DMS114 treated with DMSO at 0.1 percent for 48 hours (cell line): ENCODE measurements at regions not wholly inside any gene's neighbourhood (a gene's known extent, or its start where the extent isn't known, plus 50 kb on each side); places are given as distances from the start of the nearest gene placed in this dataset.

Source experiments
- DNase-seq: peaks from one replicate; lab custom pipeline; 2025; ENCODE audit not compliant: unreplicated experiment; lab: John Stamatoyannopoulos, UW

DNA sequence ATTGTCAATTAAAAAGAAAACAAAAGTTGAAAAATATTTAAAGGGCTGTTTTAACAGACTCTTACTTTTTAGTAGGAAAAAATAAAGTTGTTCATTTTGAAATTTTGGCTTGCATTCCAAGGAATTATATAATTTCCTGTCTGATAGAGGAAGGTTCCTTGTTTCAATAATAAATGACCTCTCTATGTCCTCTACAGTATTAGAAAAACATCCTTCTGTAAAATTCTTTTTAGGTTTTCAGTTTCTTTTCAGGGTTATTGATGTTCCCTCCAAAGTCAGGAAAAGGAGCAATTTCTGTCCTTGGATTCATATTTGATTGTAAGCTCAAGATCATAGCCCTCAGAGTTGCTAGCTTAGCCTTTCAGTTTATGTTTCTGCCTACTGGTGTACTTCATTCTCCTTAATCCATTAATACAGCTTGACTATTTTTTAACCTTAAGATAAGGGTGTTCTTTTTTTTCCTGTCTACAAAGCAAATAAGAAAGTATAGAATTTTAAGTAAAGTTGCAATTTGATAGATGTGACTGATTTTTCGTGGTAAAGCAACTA lies 125.2 kb upstream of the COL3A1 start:
- no peak for DNase-seq

DNA sequence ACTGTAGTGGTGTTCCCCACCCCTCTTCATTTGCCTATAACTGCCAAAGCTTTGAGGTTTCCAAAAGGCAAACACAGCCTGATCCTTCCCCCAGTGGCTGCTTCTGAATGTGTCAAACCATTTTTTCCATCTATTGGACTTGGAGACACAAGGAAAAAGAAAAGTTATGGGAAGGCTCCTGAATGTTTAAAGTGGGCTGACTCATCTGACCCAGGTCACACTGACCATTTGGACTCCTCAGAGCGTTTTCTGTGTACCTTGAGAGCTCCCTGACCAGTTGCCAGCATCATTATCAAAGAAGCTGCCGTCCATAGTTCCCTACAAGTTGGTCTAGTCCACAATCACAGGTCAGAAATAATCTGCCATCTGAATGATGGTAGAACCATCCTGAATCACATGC lies 123.4 kb upstream of the COL3A1 start:
- DNase-seq = no peak

DNA sequence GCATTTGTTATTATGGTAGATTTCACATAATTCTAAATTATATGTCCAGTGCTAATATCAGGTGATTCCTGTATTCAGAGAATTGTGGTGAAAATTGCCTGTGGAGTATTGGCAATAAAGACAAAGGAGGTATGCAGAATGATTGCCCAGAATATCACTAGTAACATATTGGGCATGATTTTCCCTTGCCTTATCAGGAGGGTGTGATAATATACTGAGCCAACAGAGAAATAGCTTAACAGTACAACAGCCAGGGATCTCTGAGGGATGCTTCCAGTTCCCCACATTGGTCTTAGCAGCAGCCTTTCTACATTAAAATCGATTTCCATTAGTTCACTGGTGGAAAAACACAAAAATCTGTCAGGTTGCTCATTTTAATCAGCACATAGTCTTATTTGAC lies 122.9 kb upstream of the COL3A1 start:
- DNase-seq = no peak

DNA sequence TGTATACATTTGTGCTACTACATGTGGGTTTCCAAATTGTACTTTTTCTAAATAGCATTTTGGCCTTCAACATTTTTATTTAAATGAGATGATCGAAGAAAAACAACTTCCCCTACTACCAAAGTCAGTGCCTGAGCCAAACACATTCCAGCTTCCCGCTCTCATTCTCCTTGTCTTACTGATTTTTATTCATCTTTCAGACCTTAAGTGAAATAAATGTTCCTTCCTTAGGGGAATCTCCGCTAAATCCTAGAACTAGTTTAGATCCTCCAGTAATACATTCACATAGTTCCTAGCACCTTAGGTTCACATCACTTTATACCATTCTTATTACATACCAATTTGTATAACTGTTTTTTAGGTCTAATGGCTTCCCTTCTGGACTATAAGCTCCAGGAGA lies 122.3 kb upstream of the COL3A1 start:
- no peak for DNase-seq

DNA sequence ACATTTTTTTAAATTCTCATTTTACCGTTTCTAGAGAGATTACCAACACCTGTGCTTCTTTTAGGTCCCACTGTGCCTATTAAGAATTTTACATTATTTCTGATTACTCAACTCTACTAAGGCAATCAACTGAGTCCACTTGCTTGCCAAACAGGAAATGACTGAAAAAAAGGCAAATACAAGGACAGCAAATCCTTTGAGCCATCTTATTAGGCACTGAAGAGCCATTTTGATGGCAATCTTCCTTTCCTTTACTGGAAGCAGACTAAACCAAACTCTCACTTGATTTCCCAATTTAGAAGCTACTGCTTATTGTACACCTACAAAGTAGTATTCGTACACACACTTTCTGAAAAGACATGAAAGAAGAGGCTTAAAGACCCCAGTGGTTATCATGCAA lies 121.4 kb upstream of the COL3A1 start:
- DNase-seq = no peak

DNA sequence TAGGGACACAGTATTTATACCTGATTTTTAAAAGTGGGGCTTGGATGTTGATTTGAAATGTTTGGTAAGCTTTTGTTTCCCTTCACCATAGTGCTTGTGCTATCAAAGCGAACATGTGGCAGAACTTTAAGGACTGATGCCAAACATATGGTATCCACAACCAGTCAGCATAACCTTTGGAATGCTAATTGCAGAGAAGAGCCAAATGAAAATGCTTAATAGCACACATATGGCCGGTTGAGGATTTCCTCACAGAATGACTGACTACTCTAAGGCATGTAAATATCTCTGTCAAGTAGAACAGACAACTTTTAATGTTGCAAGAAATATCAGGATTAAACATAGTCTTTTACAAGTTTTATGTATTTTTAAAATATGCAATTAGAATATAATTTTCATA lies 120.9 kb upstream of the COL3A1 start:
- DNase-seq = no peak

DNA sequence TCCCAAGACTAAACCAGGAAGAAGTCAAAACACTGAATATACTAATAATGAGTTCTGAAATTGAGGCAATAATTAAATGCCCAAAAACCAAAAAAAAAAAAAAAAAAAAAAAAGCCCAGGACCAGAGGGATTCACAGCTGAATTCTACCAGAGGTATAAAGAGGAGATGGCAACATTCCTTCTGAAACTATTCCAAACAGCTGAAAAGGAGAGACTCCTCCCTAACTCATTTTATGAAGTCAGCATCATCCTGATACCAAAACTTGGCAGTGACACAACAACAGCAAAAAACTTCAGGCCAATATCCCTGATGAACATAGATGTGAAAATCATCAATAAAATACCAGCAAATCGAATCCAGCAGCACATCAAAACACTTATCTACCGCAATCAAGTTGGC lies 108.5 kb upstream of the COL3A1 start:
- no peak for DNase-seq

DNA sequence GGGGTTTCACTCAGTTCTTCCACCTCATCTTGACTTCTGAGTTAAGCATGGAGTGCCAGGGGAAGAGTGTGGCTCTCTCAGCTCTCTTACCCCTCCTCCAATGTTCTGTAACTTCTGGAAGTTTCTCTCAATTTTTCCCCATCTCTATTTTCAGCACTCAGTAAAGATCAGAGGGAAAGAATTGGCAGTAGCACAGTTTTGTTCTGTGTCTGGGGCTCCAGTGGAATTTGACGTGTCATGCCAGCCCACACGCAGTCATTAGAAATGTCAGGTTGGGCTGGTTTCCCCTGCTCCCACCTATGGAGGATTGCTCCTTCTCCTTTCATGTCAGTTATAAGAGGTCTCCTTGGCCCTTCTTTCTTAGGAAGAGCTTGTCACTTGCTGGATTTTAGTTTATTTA lies 104.6 kb upstream of the COL3A1 start:
- no peak for DNase-seq

DNA sequence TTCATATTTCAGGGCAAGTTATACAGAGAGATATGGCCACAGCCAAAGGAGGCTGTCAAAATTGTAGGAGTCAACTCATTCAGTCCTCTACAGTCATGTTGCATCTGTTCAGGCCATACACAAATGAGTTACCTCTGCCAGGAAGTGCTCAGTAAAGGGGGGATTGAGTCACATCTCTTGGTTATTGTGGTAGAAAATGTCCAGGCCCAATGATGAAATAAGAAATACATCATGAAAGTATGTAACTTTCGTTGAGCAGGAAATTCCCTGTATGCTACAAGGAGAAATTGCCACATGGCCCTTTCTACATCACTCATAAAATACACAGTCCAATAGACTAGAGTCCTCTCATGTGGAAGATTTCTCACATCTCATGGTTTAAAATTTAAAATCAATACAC lies 103.9 kb upstream of the COL3A1 start:
- DNase-seq = no peak

DNA sequence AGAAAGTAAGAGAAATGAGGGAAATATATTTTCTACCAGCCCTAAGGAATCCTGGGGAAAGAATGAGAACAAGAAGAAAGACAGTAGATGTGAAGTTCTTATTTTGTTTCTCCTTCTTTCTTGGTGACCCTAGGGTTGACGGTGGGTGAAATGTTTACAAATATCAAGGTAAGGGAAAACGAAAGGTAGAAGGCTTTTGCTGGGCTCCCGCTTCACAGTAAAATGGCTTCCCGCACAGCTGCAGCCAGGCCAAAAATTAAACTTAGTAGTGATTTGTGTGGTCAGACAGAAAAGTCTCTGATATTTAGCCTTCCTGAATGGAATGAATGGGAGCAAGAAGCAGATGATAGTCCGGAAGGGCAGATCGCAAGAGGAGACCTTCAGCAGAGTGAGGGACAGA lies 99.1 kb upstream of the COL3A1 start:
- DNase-seq = no peak

DNA sequence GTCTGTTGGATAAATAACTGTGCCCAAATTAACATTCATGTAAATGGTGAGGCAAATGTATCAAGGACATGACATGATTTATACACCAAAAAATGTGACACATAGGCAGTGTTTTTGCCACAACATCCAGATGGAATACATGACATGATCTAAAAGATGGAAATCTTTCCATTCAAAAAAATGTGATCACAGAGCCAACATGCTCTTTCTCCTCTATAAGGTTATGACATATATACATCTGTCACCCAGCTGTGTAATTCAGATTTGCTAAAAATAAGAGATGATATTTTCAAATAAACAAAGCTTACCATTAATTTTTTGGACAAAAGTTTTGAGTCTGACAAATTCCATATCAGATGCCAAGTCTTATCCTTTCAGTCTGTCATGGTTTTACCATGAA lies 95.5 kb upstream of the COL3A1 start:
- no peak for DNase-seq

DNA sequence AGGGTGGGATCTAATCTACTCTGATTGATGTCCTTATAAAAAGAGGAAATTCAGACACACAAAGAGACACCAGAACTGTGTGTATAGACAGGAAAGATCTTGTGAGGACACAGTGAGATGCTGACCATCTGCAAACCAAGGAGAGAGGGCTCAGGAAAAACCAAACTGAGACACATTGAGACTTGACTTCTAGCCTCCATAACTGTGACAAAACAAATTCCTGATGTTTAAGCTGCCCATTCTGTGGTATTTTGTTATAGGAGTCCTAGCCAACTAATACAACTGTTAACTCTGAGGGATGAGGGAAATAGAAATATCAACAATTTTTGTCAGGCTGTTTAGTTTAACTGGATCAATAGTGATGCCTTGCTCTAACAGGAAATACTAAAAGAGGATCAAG lies 93.4 kb upstream of the COL3A1 start:
- DNase-seq = no peak

DNA sequence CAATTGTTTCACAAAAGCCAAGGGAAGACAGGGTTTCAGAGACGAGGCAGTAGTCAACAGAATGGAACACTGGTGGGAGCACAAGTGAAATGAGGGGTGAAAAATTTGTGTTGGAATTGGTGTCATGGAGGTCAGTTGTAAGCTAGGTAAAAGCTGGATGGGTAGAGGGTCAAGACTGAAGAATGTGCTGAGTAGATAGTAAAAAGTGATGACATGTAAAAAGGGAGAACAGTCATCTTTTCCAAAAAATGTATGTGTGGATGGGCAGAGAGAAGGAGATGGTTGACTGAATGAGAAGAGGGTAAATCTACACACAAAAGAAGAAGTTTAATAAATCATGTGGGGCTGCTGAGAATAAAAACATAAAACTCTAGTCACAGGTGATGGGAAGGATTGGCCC lies 92.7 kb upstream of the COL3A1 start:
- DNase-seq = no peak

DNA sequence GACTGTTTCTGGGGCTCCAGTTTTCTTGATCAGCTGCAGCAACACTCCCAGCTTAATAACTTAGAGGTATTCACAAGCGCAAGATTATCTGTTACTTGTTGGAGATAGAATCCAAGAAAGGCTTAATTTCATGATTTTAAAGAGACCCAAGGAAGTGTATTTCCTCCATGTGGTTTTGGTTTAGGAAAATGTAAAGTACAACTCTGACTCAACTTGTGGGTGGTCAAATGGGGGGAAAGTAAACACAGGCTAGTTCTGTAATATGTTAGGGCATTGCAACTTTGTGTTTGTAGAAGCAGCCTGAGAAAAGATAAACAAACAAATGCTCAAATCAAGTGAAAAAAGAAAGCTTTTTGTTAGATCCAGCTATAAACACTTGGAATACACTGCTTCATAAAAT lies 90.1 kb upstream of the COL3A1 start:
- peak; percentile 86 for DNase-seq

DNA sequence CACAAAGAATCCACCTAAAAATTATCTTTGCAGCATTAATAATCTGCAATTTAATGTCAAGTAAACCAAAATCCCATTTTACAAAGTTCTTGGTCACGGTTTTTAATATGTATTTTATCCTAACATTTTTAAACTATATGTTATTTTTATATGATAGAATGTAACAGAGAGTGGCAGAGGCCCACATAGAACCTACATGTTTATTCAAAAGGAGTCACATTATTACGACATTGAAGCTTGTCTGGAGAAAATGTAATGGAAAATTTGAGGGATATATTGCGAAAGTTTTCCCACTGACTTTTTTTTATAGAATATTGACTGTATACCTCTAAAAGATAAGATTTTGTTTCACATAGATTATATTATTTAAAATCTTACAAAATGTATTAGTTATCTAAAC lies 89.7 kb upstream of the COL3A1 start:
- DNase-seq = no peak

DNA sequence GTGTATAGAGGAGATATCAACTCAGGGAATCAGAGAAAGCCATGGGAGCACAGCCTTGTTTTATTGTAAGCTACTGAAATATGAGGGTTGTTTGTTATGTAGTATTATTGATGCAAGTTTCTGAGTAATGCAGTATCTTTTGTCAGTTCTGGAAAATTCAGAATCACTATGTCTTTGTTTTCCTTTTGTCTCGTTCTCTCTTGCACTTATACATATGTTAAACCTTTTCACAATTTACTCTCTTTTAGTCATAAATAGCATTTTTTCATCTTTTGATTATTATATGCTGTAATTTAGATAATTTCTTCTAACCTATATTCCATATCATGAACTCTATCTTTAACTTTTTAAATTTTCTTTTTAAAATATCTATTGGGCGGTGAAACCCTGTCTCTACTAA lies 85.0 kb upstream of the COL3A1 start:
- DNase-seq = no peak

DNA sequence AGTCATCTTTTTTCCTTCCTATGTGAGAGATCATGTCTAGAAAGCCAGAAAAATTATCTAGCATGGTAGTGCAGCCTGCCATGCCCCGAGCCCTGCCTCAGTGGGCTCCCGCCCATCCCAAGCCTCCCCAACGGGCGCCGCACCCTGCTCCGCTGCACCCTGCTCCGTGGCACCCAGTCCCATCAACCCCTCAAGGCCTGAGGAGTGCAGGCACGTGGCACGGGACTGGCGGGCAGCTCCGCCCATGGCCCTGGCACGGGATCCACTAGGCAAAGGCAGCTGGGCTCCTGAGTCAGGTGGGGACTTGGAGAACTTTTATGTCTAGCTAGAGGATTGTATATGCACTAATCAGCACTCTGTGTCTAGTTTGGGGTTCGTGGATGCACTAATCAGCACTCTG lies 83.4 kb upstream of the COL3A1 start:
- no peak for DNase-seq

DNA sequence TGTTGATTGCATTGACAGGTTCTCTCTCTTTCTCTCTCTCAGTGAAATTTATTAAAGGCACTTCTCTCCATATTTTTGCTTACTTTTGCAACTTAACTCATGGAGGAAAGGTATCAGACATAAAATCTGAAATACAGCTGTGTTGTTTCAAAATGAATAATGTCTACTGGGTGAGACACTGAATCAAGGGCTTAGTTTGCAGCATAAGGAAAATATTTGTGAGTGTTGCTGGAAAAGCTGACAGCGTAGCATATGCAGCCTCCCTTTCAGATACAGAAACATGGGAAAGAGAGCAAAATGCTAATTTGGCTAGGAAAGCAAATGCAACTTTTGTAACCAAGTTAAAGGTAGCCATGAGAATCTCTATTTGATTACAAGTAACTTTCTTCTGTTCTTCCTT lies 81.5 kb upstream of the COL3A1 start:
- DNase-seq = no peak

DNA sequence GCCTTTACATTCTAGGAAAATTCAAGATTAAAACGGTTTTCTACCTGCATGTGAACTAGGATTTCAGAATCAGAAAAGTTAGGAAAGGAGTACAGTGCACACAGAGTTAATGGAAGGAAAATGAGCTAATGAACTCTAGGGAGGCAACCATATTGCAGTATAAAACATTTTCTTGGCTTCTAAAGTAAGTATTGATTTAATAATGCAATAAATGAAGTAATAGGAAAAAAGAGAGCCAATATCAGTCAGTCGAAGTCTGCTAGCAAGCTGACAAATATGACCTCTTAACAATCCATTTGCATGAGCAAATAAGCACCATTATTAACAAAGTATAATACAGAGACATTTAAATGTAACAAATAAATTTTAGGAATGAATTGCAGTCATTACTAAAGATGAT lies 80.2 kb upstream of the COL3A1 start:
- DNase-seq = no peak

DNA sequence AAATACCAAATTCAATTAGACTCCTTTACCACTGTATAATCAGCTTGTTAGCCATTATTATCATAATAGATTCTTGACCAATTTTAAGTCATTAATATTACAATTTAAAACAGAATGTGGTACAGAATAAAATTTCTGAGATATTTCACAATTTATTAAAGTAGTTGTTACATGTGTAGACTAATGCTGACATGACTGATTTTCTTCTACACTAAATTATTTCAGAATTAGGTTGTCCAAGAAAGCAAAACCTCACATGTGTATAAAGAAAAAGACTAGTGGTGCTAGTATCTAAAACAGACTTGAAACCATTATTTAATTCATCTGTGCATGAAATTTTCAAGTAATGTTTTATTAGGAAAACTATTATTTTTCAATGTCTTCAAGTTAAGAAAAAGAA lies 79.2 kb upstream of the COL3A1 start:
- DNase-seq = no peak

DNA sequence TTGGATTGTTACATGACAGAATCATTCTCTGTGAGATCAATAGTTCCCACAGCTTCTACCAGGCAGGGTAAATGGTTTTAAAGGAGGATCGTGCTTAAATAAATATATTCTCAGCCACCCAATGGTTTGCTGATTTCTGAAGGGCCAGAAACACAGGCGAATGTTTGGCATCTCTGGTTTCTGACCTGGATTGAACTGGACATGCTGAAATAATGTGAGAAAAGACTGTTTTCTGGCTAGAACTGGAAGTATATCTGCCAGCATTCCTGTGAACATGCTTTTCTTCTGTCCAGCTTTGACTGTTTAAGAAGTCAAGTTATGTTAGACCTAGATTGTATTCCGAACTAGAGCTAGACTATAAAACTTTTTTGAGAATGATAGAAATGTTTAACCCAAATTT lies 77.1 kb upstream of the COL3A1 start:
- no peak for DNase-seq

DNA sequence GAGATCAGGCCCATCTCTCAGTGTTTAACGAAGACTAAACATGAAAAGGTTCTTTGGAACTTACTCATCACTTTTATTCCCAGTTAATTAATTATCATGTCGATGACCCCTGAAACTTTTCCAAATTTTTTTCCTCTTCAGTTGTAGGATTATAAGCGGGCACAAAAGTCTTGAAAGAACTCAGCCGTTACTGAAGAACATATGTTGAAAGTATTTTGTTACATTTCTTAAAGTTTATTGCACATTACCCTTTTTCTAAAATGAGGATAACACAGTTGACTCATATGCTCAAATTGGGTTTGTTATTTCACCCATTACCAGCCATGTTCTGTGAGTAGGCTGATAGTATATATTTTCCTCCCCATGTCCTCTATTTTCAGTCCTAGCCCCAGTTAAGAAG lies 75.9 kb upstream of the COL3A1 start:
- DNase-seq = no peak

DNA sequence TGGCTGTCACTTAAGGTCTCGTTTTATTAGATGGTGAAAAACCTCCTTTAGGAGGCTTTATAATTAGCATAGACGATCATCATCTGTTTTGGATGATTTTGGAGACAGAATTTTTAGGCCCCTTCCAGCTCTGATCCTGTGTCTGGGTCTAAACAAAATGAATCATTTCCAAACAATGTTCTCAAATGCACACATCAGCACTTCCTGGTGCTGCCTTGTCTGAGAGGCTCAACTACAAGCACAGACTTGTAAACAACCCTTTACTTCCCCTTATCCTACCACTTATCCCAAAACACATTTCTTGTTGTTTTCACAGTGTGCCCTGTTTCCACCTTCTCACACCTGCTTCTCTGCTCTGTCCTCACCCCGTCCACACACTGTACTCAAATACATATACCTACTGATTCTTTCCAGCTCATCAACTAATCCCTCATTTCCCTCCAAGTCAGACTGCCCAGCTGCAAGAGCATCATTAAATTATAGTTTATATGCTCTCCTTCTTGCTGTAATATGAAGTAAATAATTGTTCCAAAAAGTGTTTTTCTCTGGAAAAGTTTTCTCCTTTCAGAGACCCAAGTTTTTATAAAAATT lies 71.2 kb upstream of the COL3A1 start:
- no peak for DNase-seq

DNA sequence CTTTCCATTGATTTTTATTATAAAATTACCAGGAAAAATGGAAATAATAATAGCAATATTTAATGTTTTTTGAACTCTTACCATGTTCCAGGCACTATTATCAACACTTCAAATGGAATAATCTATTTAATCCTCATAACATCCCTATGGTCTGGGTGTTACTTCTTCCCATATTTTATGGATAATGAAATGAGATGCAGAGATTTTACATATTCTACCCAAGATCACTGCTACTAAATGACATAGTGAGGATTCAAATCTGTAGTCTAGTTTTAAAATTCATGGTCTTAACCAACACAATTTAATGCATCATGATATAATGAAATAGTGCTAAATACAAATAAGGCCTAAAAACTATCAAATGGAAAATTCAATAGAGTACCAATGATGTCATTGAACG lies 70.4 kb upstream of the COL3A1 start:
- no peak for DNase-seq
